WTC11 (cell line): ENCODE measurements at regions not wholly inside any gene's neighbourhood (a gene's known extent, or its start where the extent isn't known, plus 50 kb on each side); places are given as distances from the start of the nearest gene placed in this dataset.

Source experiments
- ATAC-seq: fragments of 200-7000 bp; cut with Tn5 transposase; 2 replicates; pipeline ENCODE4 v1.10.0; 2021; ENCODE audit warnings: mild to moderate bottlenecking, moderate library complexity
- CTCF ChIA-PET: fragments of 300-600 bp; sonication (Branson Sonifier 250); formaldehyde crosslinking; loops from one replicate; lab custom pipeline; 2021; ENCODE audit warnings: antibody characterized with exemption; lab: Charles Lee
- POLR2A ChIA-PET: fragments of 350-600 bp; sonication (Branson Sonifier 250); formaldehyde crosslinking; loops from one replicate; lab custom pipeline; 2021; ENCODE audit warnings: antibody characterized with exemption; lab: Charles Lee
- DNase-seq: peaks from one replicate; pipeline ENCODE4 v3.0.0; 2021; ENCODE audit warnings: low spot score
- H3K27ac Mint-ChIP-seq: 2 replicates; pipeline ENCODE4 v1.8.0; 2021; ENCODE audit warnings: mixed read lengths
- H3K27me3 Mint-ChIP-seq: 2 replicates; pipeline ENCODE4 v1.8.0; 2021; ENCODE audit warnings: low read depth, mild to moderate bottlenecking, moderate library complexity, mixed read lengths
- H3K36me3 Mint-ChIP-seq: 2 replicates; pipeline ENCODE4 v1.8.0; 2021; ENCODE audit warnings: mixed read lengths
- H3K4me1 Mint-ChIP-seq: 2 replicates; pipeline ENCODE4 v1.8.0; 2022; ENCODE audit warnings: mixed read lengths
- H3K4me3 Mint-ChIP-seq: 2 replicates; pipeline ENCODE4 v1.8.0; 2021; ENCODE audit warnings: mild to moderate bottlenecking, moderate library complexity, mixed read lengths
- H3K9me3 Mint-ChIP-seq: 2 replicates; pipeline ENCODE4 v1.8.0; 2021; ENCODE audit warnings: mixed read lengths
- AFF4 ChIP-seq: sonication (generic); formaldehyde crosslinking; IDR thresholded peaks from 2 replicates; pipeline ENCODE4 v1.8.1; 2023; ENCODE audit warnings: mild to moderate bottlenecking, missing genetic modification reagents, borderline replicate concordance
- ARID4B ChIP-seq: sonication (generic); formaldehyde crosslinking; IDR thresholded peaks from 2 replicates; pipeline ENCODE4 v1.8.0; 2023; ENCODE audit warnings: missing genetic modification reagents, mild to moderate bottlenecking, borderline replicate concordance
- ATF6 ChIP-seq: sonication (generic); formaldehyde crosslinking; IDR thresholded peaks from 2 replicates; pipeline ENCODE4 v1.8.1; 2023; ENCODE audit warnings: mild to moderate bottlenecking, missing genetic modification reagents
- E2F4 ChIP-seq: sonication (generic); formaldehyde crosslinking; IDR thresholded peaks from 2 replicates; pipeline ENCODE4 v1.8.1; 2022; ENCODE audit warnings: low read depth, mild to moderate bottlenecking, moderate library complexity, missing genetic modification reagents, borderline replicate concordance
- EMX1 ChIP-seq: fragments of 250-450 bp; sonication (Bioruptor Pico); IDR thresholded peaks from 2 replicates; pipeline ENCODE4 v1.8.0; 2021; ENCODE audit warnings: mild to moderate bottlenecking
- GABPB1 ChIP-seq: sonication (generic); formaldehyde crosslinking; IDR thresholded peaks from 2 replicates; pipeline ENCODE4 v1.8.1; 2023; ENCODE audit warnings: mild to moderate bottlenecking, missing genetic modification reagents
- NR1H2 ChIP-seq: sonication (generic); formaldehyde crosslinking; IDR thresholded peaks from 2 replicates; pipeline ENCODE4 v1.9.0; 2021; ENCODE audit warnings: mild to moderate bottlenecking, moderate library complexity, missing genetic modification reagents
- OVOL2 ChIP-seq: fragments of 250-450 bp; sonication (Bioruptor Pico); IDR thresholded peaks from 2 replicates; pipeline ENCODE4 v1.9.0; 2021; ENCODE audit warnings: mild to moderate bottlenecking, borderline replicate concordance
- PRRX2 ChIP-seq: fragments of 250-450 bp; sonication (Bioruptor Pico); IDR thresholded peaks from 2 replicates; pipeline ENCODE4 v1.8.0; 2021; ENCODE audit warnings: mild to moderate bottlenecking
- SMAD3 ChIP-seq: sonication (generic); formaldehyde crosslinking; IDR thresholded peaks from 2 replicates; pipeline ENCODE4 v1.8.0; 2022; ENCODE audit warnings: missing genetic modification reagents, mild to moderate bottlenecking, borderline replicate concordance
- TEAD1 ChIP-seq: sonication (generic); formaldehyde crosslinking; IDR thresholded peaks from 2 replicates; pipeline ENCODE4 v1.8.0; 2022; ENCODE audit warnings: mild to moderate bottlenecking, missing genetic modification reagents
- ZNF121 ChIP-seq: sonication (generic); formaldehyde crosslinking; IDR thresholded peaks from 2 replicates; pipeline ENCODE4 v1.8.0; 2023; ENCODE audit warnings: missing genetic modification reagents
- ZNF263 ChIP-seq: sonication (generic); formaldehyde crosslinking; IDR thresholded peaks from 2 replicates; pipeline ENCODE4 v1.8.1; 2022; ENCODE audit warnings: low read depth, mild to moderate bottlenecking, moderate library complexity, missing genetic modification reagents

GRCh38 chr5:114184006-114184405 is 177.9 kb upstream of the KCNN2 start:
- no peak overlapping the region for H3K4me3 Mint-ChIP-seq

GRCh38 chr5:114185274-114185673 is 176.6 kb upstream of the KCNN2 start:
- H3K4me1 Mint-ChIP-seq = peaks cover 10% of the 10 kb centered on the region
- DNase-seq = peak; percentile 29
- CTCF ChIA-PET = no interaction called here
- H3K27ac Mint-ChIP-seq = peak overlapping the region; percentile 66
- TF ChIP-seq ATF6 = no peak
- TF ChIP-seq OVOL2 (CRISPR knock-in tag) = no peak
- no peak for TF ChIP-seq TEAD1 (CRISPR knock-in tag)
- no peak for TF ChIP-seq ZNF263 (CRISPR knock-in tag)
- TF ChIP-seq SMAD3 = no peak
- no peak for TF ChIP-seq NR1H2 (CRISPR knock-in tag)
- TF ChIP-seq EMX1 = no peak
- TF ChIP-seq GABPB1 = no peak
- no peak overlapping the region for H3K4me3 Mint-ChIP-seq
- peak; percentile 93 for ATAC-seq
- H3K9me3 Mint-ChIP-seq = peaks cover 37% of the 10 kb centered on the region
- no peaks in the 10 kb centered on the region for H3K27me3 Mint-ChIP-seq
- POLR2A ChIA-PET = no interaction called here
- peaks cover 12% of the 10 kb centered on the region for H3K36me3 Mint-ChIP-seq

More at GRCh38 chr5:114184006-114184405, 177.9 kb upstream of the KCNN2 start:
- no peak for TF ChIP-seq TEAD1 (CRISPR knock-in tag)
- no peak for TF ChIP-seq SMAD3
- CTCF ChIA-PET = no interaction called here
- POLR2A ChIA-PET = no interaction called here
- Mint-ChIP-seq H3K9me3 (peaks cover 30% of the 10 kb centered on the region), H3K36me3 (peaks cover 12% of the 10 kb centered on the region), H3K27me3 (no peaks in the 10 kb centered on the region), H3K4me1 (peaks cover 17% of the 10 kb centered on the region), H3K27ac (no peak overlapping the region)
- no peak for ATAC-seq
- no peak for DNase-seq

GRCh38 chr5:114191441-114191840 is 170.4 kb upstream of the KCNN2 start:
- ChIA-PET POLR2A (no interaction called here), CTCF (no interaction called here)
- Mint-ChIP-seq H3K27me3 (no peaks in the 10 kb centered on the region), H3K4me3 (no peak overlapping the region), H3K4me1 (no peaks in the 10 kb centered on the region), H3K27ac (no peak overlapping the region), H3K9me3 (peaks cover 10% of the 10 kb centered on the region), H3K36me3 (no peaks in the 10 kb centered on the region)
- no peak for ATAC-seq
- DNase-seq = no peak
- TF ChIP-seq TEAD1 (CRISPR knock-in tag) = no peak
- TF ChIP-seq ATF6 = no peak
- no peak for TF ChIP-seq PRRX2 (CRISPR knock-in tag)

GRCh38 chr5:114192108-114192507 is 169.8 kb upstream of the KCNN2 start:
- ChIA-PET CTCF (no interaction called here), POLR2A (no interaction called here)
- H3K36me3 Mint-ChIP-seq = no peaks in the 10 kb centered on the region
- no peaks in the 10 kb centered on the region for H3K4me1 Mint-ChIP-seq
- no peak overlapping the region for H3K4me3 Mint-ChIP-seq
- DNase-seq (no peak), ATAC-seq (no peak)
- no peak overlapping the region for H3K27ac Mint-ChIP-seq
- H3K27me3 Mint-ChIP-seq = no peaks in the 10 kb centered on the region
- peaks cover 10% of the 10 kb centered on the region for H3K9me3 Mint-ChIP-seq
- TF ChIP-seq ARID4B (no peak), AFF4 (CRISPR knock-in tag) (no peak), ZNF121 (CRISPR knock-in tag) (no peak), E2F4 (CRISPR knock-in tag) (no peak)
